ENCODE measurements at regions not wholly inside any gene's neighbourhood (a gene's known extent, or its start where the extent isn't known, plus 50 kb on each side); places are given as distances from the start of the nearest gene placed in this dataset.

GRCh38 chr5:158643840-158644239, 455.9 kb downstream of the EBF1 start:
- ChIA-PET POLR2A (interaction anchor here (0.5 to 1.0 kb wide), 2 partner anchors 82 to 875 kb away, joined by 3 to 6 read pairs; no protein-coding TSS in a partner anchor), CTCF (no interaction called here), RAD21 (ENCODE audit: unreplicated experiment) (interaction anchor here (0.5 kb wide), 1 partner anchor 16 kb away, joined by 3 read pairs; no protein-coding TSS in a partner anchor), SMC1A (ENCODE audit: uncharacterized antibody, unreplicated experiment) (interaction anchor here (0.7 to 1.6 kb wide), 2 partner anchors 109 to 260 kb away, joined by 3 read pairs; no protein-coding TSS in a partner anchor)
- DNase-seq (ENCODE audit: low read depth, low spot score): no peak
- no peaks in the 10 kb centered on the region for H3K36me3 ChIP-seq (ENCODE audit: control insufficient read depth in 2 of 2, insufficient read depth in 2 of 2, low read length in 1 of 2)
- no peaks in the 10 kb centered on the region for H4K20me1 ChIP-seq (ENCODE audit: control insufficient read depth, insufficient read depth)
- H2AFZ ChIP-seq (ENCODE audit: control insufficient read depth, low read depth, low read length): no peak overlapping the region
- no peaks in the 10 kb centered on the region for H3K79me2 ChIP-seq (ENCODE audit: control insufficient read depth, insufficient read depth, low read length)
- no peaks in the 10 kb centered on the region for H3K4me1 ChIP-seq (ENCODE audit: control insufficient read depth, insufficient read depth, low read length)
- no peak for ATAC-seq
- no peak overlapping the region for H3K4me3 ChIP-seq
- WGBS (ENCODE audit: insufficient coverage, insufficient replicate concordance, low lambda C conversion rate, missing lambda C conversion rate): 0% methylated on average over 1 of the region's 1 CpG
- FAIRE-seq: no peak
- intact Hi-C loops (cut with micrococcal nuclease; ENCODE audit: unreplicated experiment): no loop called here
- no peak for TF ChIP-seq MTA2 (IDR thresholded peaks at IDR 0.05; ENCODE audit: low read depth)
- TF ChIP-seq POLR2AphosphoS5 (IDR thresholded peaks at IDR 0.05; ENCODE audit: low read length): no peak
- no peaks in the 10 kb centered on the region for H3K27me3 ChIP-seq (replicated peaks in 1 of 2; ENCODE audit: control insufficient read depth in 2 of 2, insufficient read depth in 2 of 2, low read length in 1 of 2)
- no peak overlapping the region for H3K4me2 ChIP-seq (ENCODE audit: control insufficient read depth, insufficient read depth)
- H3K9ac ChIP-seq (ENCODE audit: control insufficient read depth, insufficient read depth, low read length): no peak overlapping the region
- no TSS peak for BruUV-seq (replicated peaks)
- in situ Hi-C loops (cut with MboI): no loop called here
- no peaks in the 10 kb centered on the region for H3K9me3 ChIP-seq (replicated peaks; ENCODE audit: control insufficient read depth, insufficient read depth, low read length)
- no peak overlapping the region for H3K27ac ChIP-seq (ENCODE audit: control insufficient read depth, insufficient read depth)

- no peak for ATAC-seq
- Histone ChIP-seq H3K4me2 (ENCODE audit: control insufficient read depth, insufficient read depth) (no peak overlapping the region), H3K36me3 (ENCODE audit: control insufficient read depth in 2 of 2, insufficient read depth in 2 of 2, low read length in 1 of 2) (no peaks in the 10 kb centered on the region), H3K9ac (ENCODE audit: control insufficient read depth, insufficient read depth, low read length) (no peak overlapping the region), H2AFZ (ENCODE audit: control insufficient read depth, low read depth, low read length) (no peak overlapping the region), H3K27me3 (replicated peaks in 1 of 2; ENCODE audit: control insufficient read depth in 2 of 2, insufficient read depth in 2 of 2, low read length in 1 of 2) (no peaks in the 10 kb centered on the region), H4K20me1 (ENCODE audit: control insufficient read depth, insufficient read depth) (no peaks in the 10 kb centered on the region), H3K9me3 (replicated peaks; ENCODE audit: control insufficient read depth, insufficient read depth, low read length) (no peaks in the 10 kb centered on the region), H3K4me3 (no peak overlapping the region), H3K4me1 (ENCODE audit: control insufficient read depth, insufficient read depth, low read length) (no peaks in the 10 kb centered on the region), H3K79me2 (ENCODE audit: control insufficient read depth, insufficient read depth, low read length) (no peaks in the 10 kb centered on the region), H3K27ac (ENCODE audit: control insufficient read depth, insufficient read depth) (no peak overlapping the region)
- in situ Hi-C loops (cut with MboI) (no loop called here), intact Hi-C loops (cut with micrococcal nuclease; ENCODE audit: unreplicated experiment) (no loop called here)
- no peak for FAIRE-seq
- no TSS peak for BruUV-seq (replicated peaks)
- ChIA-PET CTCF (no interaction called here), POLR2A (no interaction called here), RAD21 (ENCODE audit: unreplicated experiment) (no interaction called here), SMC1A (ENCODE audit: uncharacterized antibody, unreplicated experiment) (interaction anchor here (1.6 kb wide), 1 partner anchor 108 kb away, joined by 3 read pairs; no protein-coding TSS in a partner anchor)
- no peak for DNase-seq (ENCODE audit: low read depth, low spot score)
- TF ChIP-seq CREM (IDR thresholded peaks at IDR 0.05; ENCODE audit: low read depth) (no peak), MYB (IDR thresholded peaks at IDR 0.05; ENCODE audit: borderline replicate concordance, low read depth, low read length) (no peak), BCLAF1 (IDR thresholded peaks at IDR 0.05) (no peak), ZBTB11 (CRISPR knock-in tag; IDR thresholded peaks at IDR 0.05) (no peak), MTA2 (IDR thresholded peaks at IDR 0.05; ENCODE audit: low read depth) (no peak), RUNX3 (IDR thresholded peaks at IDR 0.05; ENCODE audit: low read length) (no peak), POLR2A (IDR thresholded peaks at IDR 0.05; ENCODE audit: low read depth, low read length) (no peak), E2F8 (IDR thresholded peaks at IDR 0.05; ENCODE audit: low read depth, partially characterized antibody) (no peak), TAF1 (IDR thresholded peaks at IDR 0.05; ENCODE audit: borderline replicate concordance, low read depth, low read length) (no peak)
Observed at GRCh38 chr5:158642879-158643278, 456.8 kb downstream of the EBF1 start.
